ENCODE measurements at regions not wholly inside any gene's neighbourhood (a gene's known extent, or its start where the extent isn't known, plus 50 kb on each side); places are given as distances from the start of the nearest gene placed in this dataset.

- POLR2A ChIA-PET: no interaction called here
- no peak for TF ChIP-seq NAIF1 (CRISPR knock-in tag; IDR thresholded peaks at IDR 0.05; ENCODE audit: borderline replicate concordance)
- TF ChIP-seq ZNF343 (CRISPR knock-in tag; IDR thresholded peaks at IDR 0.05): no peak
- TF ChIP-seq MEIS2 (CRISPR knock-in tag; IDR thresholded peaks at IDR 0.05): no peak
- TF ChIP-seq ZNF598 (CRISPR knock-in tag; IDR thresholded peaks at IDR 0.05; ENCODE audit: borderline replicate concordance): no peak
- Histone ChIP-seq H3K36me3 (replicated peaks in 1 of 2; ENCODE audit: control insufficient read depth in 1 of 2, insufficient read depth in 2 of 2, low read length in 2 of 2) (no peaks in the 10 kb centered on the region), H3K4me1 (ENCODE audit: insufficient read depth, low read length) (peaks cover 10% of the 10 kb centered on the region; the same call in 1 of the 2 replicates), H2AFZ (ENCODE audit: low read length) (no peak overlapping the region), H3K9ac (ENCODE audit: insufficient read depth, low read depth, low read length) (no peak overlapping the region), H3K79me2 (ENCODE audit: insufficient read depth, low read length) (no peaks in the 10 kb centered on the region), H3K27me3 (ENCODE audit: control insufficient read depth in 1 of 2, insufficient read depth in 2 of 2, low read length in 2 of 2) (no peaks in the 10 kb centered on the region), H3K27ac (ENCODE audit: extremely low read length, insufficient read depth, low read length) (no peak overlapping the region), H3K4me2 (ENCODE audit: low read depth, low read length) (no peak overlapping the region), H4K20me1 (ENCODE audit: insufficient read depth, low read length) (no peaks in the 10 kb centered on the region), H3K9me3 (ENCODE audit: low read length) (no peaks in the 10 kb centered on the region), H3K4me3 (replicated peaks in 1 of 3; ENCODE audit: insufficient read depth in 1 of 3, low read depth in 2 of 3, low read length in 3 of 3) (no peak overlapping the region)
- no peak for DNase-seq (ENCODE audit: low spot score)
- BruUV-seq (replicated peaks): no TSS peak
- in situ Hi-C loops (cut with HindIII; ENCODE audit: extremely low pct_ligation_motif_present, low pct_unique_long_range_greater_than_20kb) (loop anchor here (25.0 kb wide), 1 partner anchor 711 kb away; no protein-coding TSS in a partner anchor), intact Hi-C loops (cut with micrococcal nuclease; ENCODE audit: unreplicated experiment) (no loop called here)
- FAIRE-seq: no peak
- ATAC-seq: no peak
- CTCF ChIA-PET (ENCODE audit: low intra/inter-chr PET ratio, low total read pairs): no interaction called here
- 51% methylated on average over 3 of the region's 3 CpGs for WGBS (ENCODE audit: low lambda C conversion rate)
Observed at GRCh38 chr7:91798425-91798824, 82.1 kb downstream of the MTERF1 start.

DNA sequence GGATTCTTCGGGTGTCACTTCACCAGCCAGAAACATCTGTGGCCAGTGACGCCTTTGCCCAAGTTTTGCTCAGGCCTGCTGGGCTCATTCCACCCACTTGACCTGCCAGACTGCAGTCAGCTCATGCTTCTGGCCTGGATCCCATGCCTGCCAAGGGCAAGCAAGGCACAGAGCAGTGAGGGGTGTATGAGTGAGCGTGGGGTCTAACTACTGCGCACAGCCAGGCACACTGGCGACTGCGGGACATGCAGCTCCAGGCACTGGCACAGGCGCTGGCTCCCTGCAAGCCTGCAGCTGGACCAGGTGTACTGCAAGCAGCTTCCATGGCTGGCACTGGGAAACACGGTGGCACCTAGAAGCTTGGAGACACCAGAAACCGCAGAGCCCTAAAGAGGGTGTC lies 80.1 kb downstream of the MTERF1 start:
- 61% methylated on average over 2 of the region's 9 CpGs for WGBS (ENCODE audit: low lambda C conversion rate)
- H3K9ac ChIP-seq (ENCODE audit: insufficient read depth, low read depth, low read length): no peak overlapping the region
- no peak overlapping the region for H2AFZ ChIP-seq (ENCODE audit: low read length)
- in situ Hi-C loops (cut with HindIII; ENCODE audit: extremely low pct_ligation_motif_present, low pct_unique_long_range_greater_than_20kb) (no loop called here), intact Hi-C loops (cut with micrococcal nuclease; ENCODE audit: unreplicated experiment) (no loop called here)
- no peaks in the 10 kb centered on the region for H3K36me3 ChIP-seq (replicated peaks in 1 of 2; ENCODE audit: control insufficient read depth in 1 of 2, insufficient read depth in 2 of 2, low read length in 2 of 2)
- no peaks in the 10 kb centered on the region for H3K79me2 ChIP-seq (ENCODE audit: insufficient read depth, low read length)
- ATAC-seq (peak; percentile 38; the same call in 2 of the 3 replicates), FAIRE-seq (no peak), DNase-seq (ENCODE audit: low spot score) (no peak)
- BruUV-seq (replicated peaks): no TSS peak
- H3K4me2 ChIP-seq (ENCODE audit: low read depth, low read length): no peak overlapping the region
- H3K9me3 ChIP-seq (ENCODE audit: low read length): no peaks in the 10 kb centered on the region
- no peak overlapping the region for H3K27ac ChIP-seq (ENCODE audit: extremely low read length, insufficient read depth, low read length)
- no peak overlapping the region for H3K4me3 ChIP-seq (replicated peaks in 1 of 3; ENCODE audit: insufficient read depth in 1 of 3, low read depth in 2 of 3, low read length in 3 of 3)
- H3K27me3 ChIP-seq (ENCODE audit: control insufficient read depth in 1 of 2, insufficient read depth in 2 of 2, low read length in 2 of 2): no peaks in the 10 kb centered on the region
- ChIA-PET CTCF (ENCODE audit: low intra/inter-chr PET ratio, low total read pairs) (no interaction called here), POLR2A (no interaction called here)
- peaks cover 10% of the 10 kb centered on the region; the same call in 1 of the 2 replicates for H3K4me1 ChIP-seq (ENCODE audit: insufficient read depth, low read length)
- no peaks in the 10 kb centered on the region for H4K20me1 ChIP-seq (ENCODE audit: insufficient read depth, low read length)
- TF ChIP-seq ADNP (CRISPR knock-in tag; IDR thresholded peaks at IDR 0.05): no peak
- TF ChIP-seq FOXA3 (CRISPR knock-in tag; IDR thresholded peaks at IDR 0.05): no peak
- no peak for TF ChIP-seq NR2F1 (CRISPR knock-in tag; IDR thresholded peaks at IDR 0.05)
- no peak for TF ChIP-seq ASH2L (IDR thresholded peaks at IDR 0.05; ENCODE audit: insufficient read length, low read depth, low read length)
- TF ChIP-seq MEIS1 (CRISPR knock-in tag; IDR thresholded peaks at IDR 0.05; ENCODE audit: borderline replicate concordance): no peak
- TF ChIP-seq, protein P1, sequence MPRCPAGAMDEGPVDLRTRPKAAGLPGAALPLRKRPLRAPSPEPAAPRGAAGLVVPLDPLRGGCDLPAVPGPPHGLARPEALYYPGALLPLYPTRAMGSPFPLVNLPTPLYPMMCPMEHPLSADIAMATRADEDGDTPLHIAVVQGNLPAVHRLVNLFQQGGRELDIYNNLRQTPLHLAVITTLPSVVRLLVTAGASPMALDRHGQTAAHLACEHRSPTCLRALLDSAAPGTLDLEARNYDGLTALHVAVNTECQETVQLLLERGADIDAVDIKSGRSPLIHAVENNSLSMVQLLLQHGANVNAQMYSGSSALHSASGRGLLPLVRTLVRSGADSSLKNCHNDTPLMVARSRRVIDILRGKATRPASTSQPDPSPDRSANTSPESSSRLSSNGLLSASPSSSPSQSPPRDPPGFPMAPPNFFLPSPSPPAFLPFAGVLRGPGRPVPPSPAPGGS (CRISPR knock-in tag; IDR thresholded peaks at IDR 0.05): no peak
- TF ChIP-seq, protein P2, sequence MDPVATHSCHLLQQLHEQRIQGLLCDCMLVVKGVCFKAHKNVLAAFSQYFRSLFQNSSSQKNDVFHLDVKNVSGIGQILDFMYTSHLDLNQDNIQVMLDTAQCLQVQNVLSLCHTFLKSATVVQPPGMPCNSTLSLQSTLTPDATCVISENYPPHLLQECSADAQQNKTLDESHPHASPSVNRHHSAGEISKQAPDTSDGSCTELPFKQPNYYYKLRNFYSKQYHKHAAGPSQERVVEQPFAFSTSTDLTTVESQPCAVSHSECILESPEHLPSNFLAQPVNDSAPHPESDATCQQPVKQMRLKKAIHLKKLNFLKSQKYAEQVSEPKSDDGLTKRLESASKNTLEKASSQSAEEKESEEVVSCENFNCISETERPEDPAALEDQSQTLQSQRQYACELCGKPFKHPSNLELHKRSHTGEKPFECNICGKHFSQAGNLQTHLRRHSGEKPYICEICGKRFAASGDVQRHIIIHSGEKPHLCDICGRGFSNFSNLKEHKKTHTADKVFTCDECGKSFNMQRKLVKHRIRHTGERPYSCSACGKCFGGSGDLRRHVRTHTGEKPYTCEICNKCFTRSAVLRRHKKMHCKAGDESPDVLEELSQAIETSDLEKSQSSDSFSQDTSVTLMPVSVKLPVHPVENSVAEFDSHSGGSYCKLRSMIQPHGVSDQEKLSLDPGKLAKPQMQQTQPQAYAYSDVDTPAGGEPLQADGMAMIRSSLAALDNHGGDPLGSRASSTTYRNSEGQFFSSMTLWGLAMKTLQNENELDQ (CRISPR knock-in tag; IDR thresholded peaks at IDR 0.05; ENCODE audit: borderline replicate concordance): no peak
- TF ChIP-seq SMAD1 (CRISPR knock-in tag; IDR thresholded peaks at IDR 0.05; ENCODE audit: borderline replicate concordance, low read depth): no peak
- no peak for TF ChIP-seq LCORL (IDR thresholded peaks at IDR 0.05)
- TF ChIP-seq LCORL (CRISPR knock-in tag; IDR thresholded peaks at IDR 0.05): no peak
- TF ChIP-seq ZSCAN30 (CRISPR knock-in tag; IDR thresholded peaks at IDR 0.05): no peak
- TF ChIP-seq ZNF597 (CRISPR knock-in tag; IDR thresholded peaks at IDR 0.05): no peak

All from HepG2 (cell line).